ENCODE measurements at regions not wholly inside any gene's neighbourhood (a gene's known extent, or its start where the extent isn't known, plus 50 kb on each side); places are given as distances from the start of the nearest gene placed in this dataset.
"Not testable (repeated sequence)": the region's sequence is repeated elsewhere in the genome, so short reads cannot be mapped to it uniquely, and the experiment has no call there.

DNA sequence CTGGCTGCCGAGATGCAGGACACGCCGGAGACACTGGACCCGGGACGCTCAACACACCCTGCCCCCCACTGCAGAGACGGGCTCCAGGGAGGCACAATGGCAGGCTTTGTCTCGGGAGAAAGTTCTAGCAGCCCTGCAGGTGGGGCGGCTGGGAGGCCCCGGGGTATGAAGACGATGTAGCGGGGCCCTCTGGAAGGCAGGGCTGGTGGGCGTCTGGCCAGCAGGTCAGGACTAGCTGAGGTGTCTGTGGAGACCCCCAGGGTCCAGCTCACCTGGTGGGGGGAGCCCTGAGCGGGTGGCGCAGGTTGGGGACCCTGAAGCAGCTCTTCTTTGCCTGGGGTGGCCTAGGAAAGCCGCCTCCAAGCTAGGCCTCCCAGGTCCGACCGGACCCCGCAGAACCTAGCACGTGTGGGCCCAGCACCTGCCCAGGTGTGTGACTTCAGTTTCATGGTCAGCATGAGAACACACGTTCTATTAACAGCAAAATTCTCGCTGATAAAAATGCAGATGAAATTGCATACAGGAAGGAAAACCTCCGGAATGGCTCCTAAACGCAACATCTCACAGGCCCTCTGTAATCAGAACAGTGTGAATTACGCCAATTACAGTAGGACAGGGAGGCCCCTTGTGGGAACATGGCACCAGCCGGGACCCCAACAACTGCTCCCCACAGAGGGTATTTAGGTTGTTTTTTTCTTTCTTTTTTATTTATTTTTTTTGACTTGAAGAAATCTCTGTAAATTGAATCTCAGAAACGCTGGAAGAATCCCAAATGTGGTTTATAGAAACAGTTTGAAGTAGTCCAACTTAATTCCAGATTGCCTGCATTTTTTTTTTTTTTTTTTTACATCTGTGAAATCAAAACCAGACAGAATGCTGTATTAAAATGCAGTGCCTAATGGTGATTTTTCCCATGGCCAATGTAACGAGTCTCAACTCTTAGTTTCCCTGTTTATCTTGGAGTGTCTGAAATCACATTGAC is 195.6 kb upstream of the ZNF469 start:
- H3K4me3 ChIP-seq; ATAC-seq (replicated peaks in 6 of 8); H3K27ac ChIP-seq: not testable (repeated sequence)
- in situ Hi-C loops (cut with MboI; ENCODE audit: low pct_unique_long_range_greater_than_20kb in 2 of 9, low sequenced_read_pairs in 9 of 9, unreplicated experiment in 9 of 9), result loop anchor here in 2 of 9 experiments (25.0 kb wide), 2 partner anchors 225 to 325 kb away; no protein-coding TSS in a partner anchor
- peaks cover 7 to 11% of the 10 kb centered on the region in 2 donors for H3K4me1 ChIP-seq (replicated peaks in 1 of 2)
- 10 to 88% (median 80%) methylated on average over 1 to 8 of the region's 27 CpGs; no CpG with 5 or more reads in 1 of the 10 experiments for WGBS, 10 experiments

DNA sequence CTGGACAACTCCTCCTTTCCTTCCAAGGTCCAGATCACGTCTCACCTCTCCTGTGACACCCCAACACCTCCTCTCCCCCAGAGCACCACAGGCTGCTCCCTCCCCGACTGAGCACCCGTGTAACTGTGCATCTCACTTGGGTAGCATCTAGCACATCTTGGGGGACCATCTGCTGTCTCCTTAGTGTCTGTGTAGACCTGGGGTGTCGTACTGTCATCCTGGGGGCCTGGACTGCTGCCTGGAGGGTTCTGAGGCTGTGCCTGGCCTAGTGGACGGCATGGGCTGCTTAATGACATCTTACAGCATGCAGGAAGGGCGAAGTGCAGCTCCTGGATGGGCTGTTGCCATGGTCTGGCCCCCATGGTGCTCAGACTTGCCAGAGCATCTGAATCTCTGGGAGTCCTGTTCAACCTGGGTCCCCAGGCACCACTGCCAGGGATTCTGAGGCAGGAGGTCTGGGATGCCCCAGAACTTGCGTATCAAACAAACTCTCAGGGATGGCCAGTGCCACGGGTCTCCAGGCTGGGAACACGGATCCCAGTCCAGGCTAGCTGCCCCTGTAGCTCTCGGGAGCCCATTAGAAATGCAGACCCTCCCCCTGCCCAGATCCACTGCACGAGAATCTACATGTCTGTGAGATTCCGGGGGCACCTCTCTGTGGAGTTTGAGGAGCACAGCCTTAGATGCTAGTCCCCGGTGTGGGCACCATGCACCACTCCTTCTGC is 194.4 kb upstream of the ZNF469 start:
- H3K4me3 ChIP-seq; H3K27ac ChIP-seq; ATAC-seq (replicated peaks in 6 of 8): not testable (repeated sequence)
- WGBS, 10 experiments, result no CpG with 5 or more reads among the region's 13 CpGs
- peaks cover 7 to 11% of the 10 kb centered on the region in 2 donors for H3K4me1 ChIP-seq (replicated peaks in 1 of 2)
- in situ Hi-C loops (cut with MboI; ENCODE audit: low pct_unique_long_range_greater_than_20kb in 2 of 9, low sequenced_read_pairs in 9 of 9, unreplicated experiment in 9 of 9), result loop anchor here in 2 of 9 experiments (25.0 kb wide), 2 partner anchors 224 to 324 kb away; no protein-coding TSS in a partner anchor

DNA sequence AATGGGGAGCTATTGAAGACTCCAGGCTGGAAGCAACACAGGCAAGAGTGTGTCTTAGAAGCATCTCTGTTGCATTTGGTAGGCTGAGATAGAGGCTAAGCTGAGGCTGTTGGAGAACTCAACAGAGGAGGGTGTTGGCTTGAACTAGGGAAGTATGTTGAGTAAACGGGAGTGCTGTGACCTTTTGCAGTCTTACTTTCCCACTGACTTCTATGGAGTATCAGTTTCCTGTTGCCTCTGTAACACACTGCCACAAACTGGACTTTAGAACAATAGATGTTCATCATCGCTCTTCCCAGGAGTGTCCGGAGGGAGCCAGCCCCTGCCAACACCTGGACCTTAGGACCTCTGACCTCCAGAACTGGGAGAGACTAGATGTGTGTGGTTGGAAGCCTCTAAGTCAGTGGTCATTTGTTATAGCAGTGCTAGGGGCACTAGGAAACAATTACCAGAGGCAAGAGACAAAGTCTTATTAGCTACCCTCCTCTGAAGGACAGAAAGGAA is 192.1 kb upstream of the ZNF469 start:
- not testable (repeated sequence) for ATAC-seq (replicated peaks in 6 of 8); H3K4me3 ChIP-seq; H3K27ac ChIP-seq
- no CpG with 5 or more reads among the region's 3 CpGs for WGBS, 10 experiments
- in situ Hi-C loops (cut with MboI; ENCODE audit: low pct_unique_long_range_greater_than_20kb in 2 of 9, low sequenced_read_pairs in 9 of 9, unreplicated experiment in 9 of 9), result loop anchor here in 2 of 9 experiments (25.0 kb wide), 2 partner anchors 222 to 322 kb away; no protein-coding TSS in a partner anchor
- H3K4me1 ChIP-seq (replicated peaks in 1 of 2), result peaks cover 22 to 26% of the 10 kb centered on the region in 2 donors

DNA sequence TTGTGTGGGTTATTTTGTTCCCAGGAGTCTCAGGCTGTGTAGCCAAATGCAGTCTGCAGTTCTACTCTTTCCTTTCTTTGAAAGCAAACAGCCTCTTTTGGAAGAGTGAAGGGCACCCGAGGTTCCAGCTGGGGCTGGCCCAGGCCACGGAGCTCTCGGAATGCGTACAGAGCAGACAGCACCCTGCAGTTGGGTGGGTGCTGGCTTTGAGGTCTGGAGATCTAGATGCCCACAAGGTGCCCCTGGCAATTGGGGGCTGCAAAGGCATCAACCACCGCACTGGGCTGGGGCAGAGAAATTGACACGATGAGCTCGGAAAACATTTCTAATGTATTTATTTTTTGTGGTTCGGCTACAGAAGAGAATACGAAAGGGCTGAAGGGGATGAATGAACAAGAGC is 191.6 kb upstream of the ZNF469 start:
- peaks cover 24 to 28% of the 10 kb centered on the region in 2 donors for H3K4me1 ChIP-seq (replicated peaks in 1 of 2)
- WGBS, 10 experiments, result 60 to 100% (median 86%) methylated on average over 1 to 7 of the region's 9 CpGs; no CpG with 5 or more reads in 3 of the 10 experiments
- not testable (repeated sequence) for H3K4me3 ChIP-seq; H3K27ac ChIP-seq; ATAC-seq (replicated peaks in 6 of 8)
- in situ Hi-C loops (cut with MboI; ENCODE audit: low pct_unique_long_range_greater_than_20kb in 2 of 9, low sequenced_read_pairs in 9 of 9, unreplicated experiment in 9 of 9), result loop anchor here in 2 of 9 experiments (25.0 kb wide), 2 partner anchors 221 to 321 kb away; no protein-coding TSS in a partner anchor

DNA sequence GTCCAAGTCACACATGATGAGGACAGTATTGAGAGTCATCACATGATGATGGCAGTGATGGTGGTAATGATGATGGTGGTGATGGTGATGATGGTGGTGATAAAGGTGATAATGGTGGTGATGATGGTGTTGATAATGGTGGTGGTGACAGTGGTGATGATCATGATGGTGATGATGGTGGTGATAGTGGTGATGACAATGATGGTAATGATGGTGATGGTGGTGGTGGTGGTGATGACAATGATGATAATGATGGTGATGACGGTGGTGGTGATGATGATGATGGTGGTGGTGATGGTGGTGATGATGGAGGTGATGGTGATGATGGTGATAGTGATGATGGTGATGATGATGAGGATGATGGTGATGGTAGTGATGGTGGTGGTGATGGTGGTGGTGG is 190.2 kb upstream of the ZNF469 start:
- Histone ChIP-seq H3K4me3 (no peak overlapping the region), H3K4me1 (replicated peaks in 1 of 2) (peaks cover 19 to 22% of the 10 kb centered on the region in 2 donors), H3K27ac (no peak overlapping the region)
- 71 to 86% (median 83%) methylated on average over 1 of the region's 1 CpG; no CpG with 5 or more reads in 7 of the 10 experiments for WGBS, 10 experiments
- no peak for ATAC-seq (replicated peaks in 6 of 8)
- in situ Hi-C loops (cut with MboI; ENCODE audit: low pct_unique_long_range_greater_than_20kb in 2 of 9, low sequenced_read_pairs in 9 of 9, unreplicated experiment in 9 of 9), result loop anchor here in 2 of 9 experiments (25.0 kb wide), 2 partner anchors 220 to 320 kb away; no protein-coding TSS in a partner anchor

DNA sequence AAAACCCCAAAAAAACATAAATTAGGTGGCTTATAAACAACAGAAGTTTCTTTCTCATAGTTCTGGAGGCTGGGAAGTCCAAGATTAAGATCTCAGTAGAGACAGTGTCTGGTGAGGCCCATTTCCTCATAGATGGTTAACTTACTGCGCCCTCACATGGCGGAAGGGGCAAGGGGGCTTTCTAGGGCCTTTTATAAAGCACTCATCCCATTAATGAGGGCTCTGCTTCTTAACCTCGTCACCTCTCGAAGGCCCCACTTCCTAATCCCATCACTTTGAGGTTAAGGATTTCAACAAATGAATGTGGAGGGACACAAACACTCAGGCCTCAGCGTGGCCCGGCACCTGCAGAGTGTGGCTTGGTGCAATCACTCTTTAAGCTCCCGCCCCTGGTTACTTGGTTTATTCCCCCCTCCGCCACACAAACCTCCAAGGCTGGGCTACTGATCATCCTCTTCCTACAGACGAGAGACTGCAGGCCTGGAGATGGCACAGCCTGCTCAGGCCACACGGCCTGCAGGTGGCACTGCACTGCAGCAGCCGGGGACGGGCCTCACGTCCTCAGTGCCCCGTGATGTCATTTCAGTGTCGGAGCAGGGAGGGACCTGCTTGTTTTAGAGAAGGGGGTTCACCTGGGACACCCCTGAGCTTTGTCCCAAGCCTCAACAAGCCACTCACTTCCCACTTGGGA is 188.9 kb upstream of the ZNF469 start:
- peak; percentile 83 to 100 (median 91) for ATAC-seq (replicated peaks in 6 of 8)
- H3K27ac ChIP-seq, result peak overlapping the region in 1 of 2 donors; percentile 74
- in situ Hi-C loops (cut with MboI; ENCODE audit: low pct_unique_long_range_greater_than_20kb in 2 of 9, low sequenced_read_pairs in 9 of 9, unreplicated experiment in 9 of 9), result loop anchor here in 2 of 9 experiments (25.0 kb wide), 2 partner anchors 218 to 318 kb away; no protein-coding TSS in a partner anchor
- 67 to 100% (median 83%) methylated on average over 1 to 4 of the region's 15 CpGs; no CpG with 5 or more reads in 6 of the 10 experiments for WGBS, 10 experiments
- not testable (repeated sequence) for H3K4me3 ChIP-seq
- H3K4me1 ChIP-seq (replicated peaks in 1 of 2), result peaks cover 19 to 22% of the 10 kb centered on the region in 2 donors

DNA sequence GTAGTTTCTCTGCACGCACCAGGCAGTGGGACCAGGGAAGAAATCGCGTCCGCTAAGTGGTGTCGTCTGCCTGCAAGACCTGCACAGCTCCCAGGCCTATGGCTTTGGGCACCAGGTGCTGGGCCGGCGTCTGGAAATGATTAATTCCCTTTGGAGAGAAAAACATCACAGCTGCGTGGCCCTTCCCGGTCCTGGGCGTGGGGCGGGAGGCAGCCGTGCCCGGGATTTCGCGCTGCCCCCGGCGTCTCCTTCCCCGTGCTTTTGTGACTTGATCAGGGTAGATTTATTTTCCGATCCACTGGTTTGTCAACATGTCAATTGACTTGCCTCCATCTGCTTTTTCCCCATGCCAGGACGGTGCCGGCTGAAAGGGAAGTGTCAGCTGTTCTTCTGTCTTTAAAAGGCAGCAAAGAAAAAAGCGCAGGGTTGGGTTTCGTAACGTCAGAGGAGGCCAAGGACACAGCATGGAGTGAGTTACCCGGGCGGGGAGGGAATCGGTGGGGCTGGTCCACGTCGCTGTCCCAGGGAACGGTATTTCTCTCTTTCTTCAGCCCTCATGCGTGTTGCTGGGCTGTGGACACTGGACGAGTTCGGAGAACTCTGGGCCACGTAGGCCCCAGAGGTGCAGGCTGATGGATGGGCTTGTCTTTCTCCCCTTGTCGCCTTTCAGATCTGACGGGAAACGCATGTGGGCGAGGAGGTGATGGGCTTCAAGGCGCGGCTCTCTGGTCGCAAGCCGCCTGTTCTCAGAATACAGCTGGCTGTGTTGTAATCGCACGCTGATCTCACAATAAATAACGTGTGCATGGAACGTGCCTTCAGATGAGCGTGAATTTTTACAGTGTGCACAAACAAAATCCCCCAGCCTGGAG is 188.1 kb upstream of the ZNF469 start:
- ATAC-seq (replicated peaks in 6 of 8), result peak; percentile 47 to 85 (median 78)
- in situ Hi-C loops (cut with MboI; ENCODE audit: low pct_unique_long_range_greater_than_20kb in 2 of 9, low sequenced_read_pairs in 9 of 9, unreplicated experiment in 9 of 9), result loop anchor here in 2 of 9 experiments (25.0 kb wide), 2 partner anchors 218 to 318 kb away; no protein-coding TSS in a partner anchor
- 10 to 56% (median 42%) methylated on average over 1 to 18 of the region's 47 CpGs; no CpG with 5 or more reads in 3 of the 10 experiments for WGBS, 10 experiments
- Histone ChIP-seq H3K4me3 (no peak overlapping the region), H3K27ac (peak overlapping the region; percentile 74 to 80), H3K4me1 (replicated peaks in 1 of 2) (peaks cover 19 to 22% of the 10 kb centered on the region in 2 donors)

DNA sequence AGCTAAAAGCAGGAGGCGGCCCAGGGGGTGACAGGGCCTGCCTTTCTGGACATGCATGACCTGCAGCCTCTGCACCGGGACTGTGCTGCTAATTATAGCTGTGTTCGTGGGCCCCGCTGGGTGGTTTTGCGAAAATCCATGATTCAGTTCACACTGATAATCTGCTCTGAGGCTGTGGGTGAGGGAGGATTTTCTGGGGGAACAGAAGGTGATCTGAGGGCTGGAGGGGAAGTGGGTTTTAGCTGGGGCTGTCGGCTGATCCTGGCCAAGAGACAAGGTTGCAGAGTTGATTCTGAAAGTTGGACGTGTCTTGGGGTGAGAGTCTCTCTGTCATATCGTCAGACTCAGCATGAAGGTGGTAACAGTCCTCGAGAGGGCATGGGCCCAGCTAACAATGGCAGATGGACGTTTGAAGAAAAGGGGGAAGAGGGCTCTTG is 187.5 kb upstream of the ZNF469 start:
- WGBS, 10 experiments, result 50 to 71% (median 62%) methylated on average over 2 to 4 of the region's 10 CpGs; no CpG with 5 or more reads in 5 of the 10 experiments
- peak in 2 of 8 experiments; percentile 44 to 47 for ATAC-seq (replicated peaks in 6 of 8)
- in situ Hi-C loops (cut with MboI; ENCODE audit: low pct_unique_long_range_greater_than_20kb in 2 of 9, low sequenced_read_pairs in 9 of 9, unreplicated experiment in 9 of 9), result loop anchor here in 2 of 9 experiments (25.0 kb wide), 2 partner anchors 217 to 317 kb away; no protein-coding TSS in a partner anchor
- Histone ChIP-seq H3K4me1 (replicated peaks in 1 of 2) (peaks cover 19 to 22% of the 10 kb centered on the region in 2 donors), H3K27ac (peak overlapping the region; percentile 74 to 80), H3K4me3 (no peak overlapping the region)

DNA sequence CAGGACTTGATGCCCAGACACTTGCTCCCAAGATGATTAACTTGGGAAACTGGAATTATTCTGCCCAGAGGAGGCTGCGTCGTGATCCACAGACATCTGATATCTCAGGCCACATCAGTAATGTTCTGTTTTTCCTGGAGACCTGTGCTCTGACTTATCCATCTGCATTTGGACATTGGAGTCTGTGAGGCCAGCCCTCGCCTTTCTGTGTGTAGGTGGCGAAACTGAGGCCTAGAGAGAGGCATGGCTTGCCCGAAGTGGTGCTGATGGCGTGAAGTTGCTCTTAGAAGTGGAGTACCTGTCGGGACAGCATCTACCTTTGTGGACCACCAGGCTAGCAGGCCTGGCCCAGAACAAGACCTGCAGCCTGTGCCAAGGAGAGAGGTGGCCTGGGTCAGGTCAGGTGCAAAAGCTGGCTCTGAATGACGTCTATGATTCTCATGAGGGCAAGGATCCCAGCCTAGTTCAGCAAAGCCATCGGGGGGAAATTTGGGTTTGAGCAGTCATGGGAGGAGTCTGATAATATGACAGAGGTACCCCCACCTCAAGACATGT is 186.8 kb upstream of the ZNF469 start:
- H3K4me3 ChIP-seq, result no peak overlapping the region
- H3K27ac ChIP-seq, result peak overlapping the region in 1 of 2 donors; percentile 22
- 60 to 97% (median 84%) methylated on average over 1 to 6 of the region's 9 CpGs; no CpG with 5 or more reads in 6 of the 10 experiments for WGBS, 10 experiments
- peaks cover 19 to 22% of the 10 kb centered on the region in 2 donors for H3K4me1 ChIP-seq (replicated peaks in 1 of 2)
- ATAC-seq (replicated peaks in 6 of 8), result no peak
- in situ Hi-C loops (cut with MboI; ENCODE audit: low pct_unique_long_range_greater_than_20kb in 2 of 9, low sequenced_read_pairs in 9 of 9, unreplicated experiment in 9 of 9), result loop anchor here in 2 of 9 experiments (25.0 kb wide), 2 partner anchors 216 to 316 kb away; no protein-coding TSS in a partner anchor

DNA sequence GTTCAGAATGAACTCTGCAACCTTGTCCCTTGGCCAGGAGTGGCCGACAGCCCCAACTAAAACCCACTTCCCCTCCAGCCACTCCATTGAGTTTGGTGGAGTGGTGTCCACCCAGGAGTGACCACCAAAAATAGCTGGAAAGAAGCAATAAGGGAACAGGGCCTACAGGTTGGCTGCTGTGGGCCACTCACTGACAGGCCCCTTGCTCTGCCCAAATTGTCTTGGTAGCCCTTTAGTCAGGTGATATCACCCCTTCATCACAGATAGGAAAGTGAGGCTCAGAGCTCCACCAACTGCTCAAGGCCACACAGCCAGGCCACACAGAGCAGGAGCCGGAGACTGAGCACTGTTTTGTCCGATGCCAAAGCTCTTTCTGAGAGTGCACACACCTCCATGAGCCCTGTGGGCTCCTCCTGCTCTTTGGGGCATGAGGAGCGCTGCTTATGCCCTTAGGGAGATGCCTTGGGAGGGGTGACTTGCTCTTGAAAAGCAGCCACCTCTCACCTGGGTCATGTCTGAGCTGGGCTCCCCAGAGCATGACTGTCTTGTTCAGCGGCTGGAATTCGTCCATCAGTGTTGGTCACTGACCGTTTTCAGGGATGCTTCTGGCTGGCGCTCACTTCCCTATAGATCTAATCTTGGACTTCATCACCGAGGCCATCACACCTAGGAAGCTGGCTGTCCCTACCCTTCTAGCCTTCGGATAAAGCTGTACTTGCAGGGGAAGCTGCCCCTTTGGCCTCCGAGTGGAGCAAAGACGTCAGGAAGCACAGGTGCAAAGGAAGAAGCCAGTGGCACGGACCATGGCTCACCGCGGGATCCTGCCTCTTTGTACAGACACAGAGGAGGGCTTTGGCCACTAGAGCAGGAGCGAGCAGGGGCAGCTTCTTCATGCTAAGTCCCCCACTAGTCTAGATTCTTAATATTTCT is 186.0 kb upstream of the ZNF469 start:
- H3K27ac ChIP-seq, result no peak overlapping the region
- in situ Hi-C loops (cut with MboI; ENCODE audit: low pct_unique_long_range_greater_than_20kb in 2 of 9, low sequenced_read_pairs in 9 of 9, unreplicated experiment in 9 of 9), result loop anchor here in 2 of 9 experiments (25.0 kb wide), 2 partner anchors 216 to 316 kb away; no protein-coding TSS in a partner anchor
- peaks cover 19 to 22% of the 10 kb centered on the region in 2 donors for H3K4me1 ChIP-seq (replicated peaks in 1 of 2)
- WGBS, 10 experiments, result 57 to 89% (median 87%) methylated on average over 2 to 12 of the region's 16 CpGs; no CpG with 5 or more reads in 4 of the 10 experiments
- no peak overlapping the region for H3K4me3 ChIP-seq
- ATAC-seq (replicated peaks in 6 of 8), result no peak

Measured in motor neuron (in vitro differentiated cells).